BLaER1 (cell line): ENCODE measurements at regions not wholly inside any gene's neighbourhood (a gene's known extent, or its start where the extent isn't known, plus 50 kb on each side); places are given as distances from the start of the nearest gene placed in this dataset.

Experiments used
- H3K27ac ChIP-seq: shearing (Covaris generic); formaldehyde crosslinking; 2 replicates; pipeline ENCODE4 v1.8.1; 2022
- H3K27me3 ChIP-seq: shearing (Covaris generic); formaldehyde crosslinking; 2 replicates; pipeline ENCODE4 v1.8.1; 2022
- H3K36me3 ChIP-seq: shearing (Covaris generic); formaldehyde crosslinking; 2 replicates; pipeline ENCODE4 v1.8.1; 2022
- H3K4me1 ChIP-seq: shearing (Covaris generic); formaldehyde crosslinking; 2 replicates; pipeline ENCODE4 v1.8.1; 2022
- H3K4me2 ChIP-seq: shearing (Covaris generic); formaldehyde crosslinking; 2 replicates; pipeline ENCODE4 v1.8.1; 2022
- H3K4me3 ChIP-seq: shearing (Covaris generic); formaldehyde crosslinking; 2 replicates; pipeline ENCODE4 v1.8.1; 2022
- H3K9ac ChIP-seq: shearing (Covaris generic); formaldehyde crosslinking; 2 replicates; pipeline ENCODE4 v1.8.1; 2022
- H3K9me3 ChIP-seq: shearing (Covaris generic); formaldehyde crosslinking; 2 replicates; pipeline ENCODE4 v1.8.1; 2022
- H4K20me1 ChIP-seq: shearing (Covaris generic); formaldehyde crosslinking; 2 replicates; pipeline ENCODE4 v1.8.1; 2022
- Cebpa-rat ChIP-seq: shearing (Covaris generic); IDR thresholded peaks from 2 replicates; pipeline ENCODE4 v1.8.1; 2022

DNA sequence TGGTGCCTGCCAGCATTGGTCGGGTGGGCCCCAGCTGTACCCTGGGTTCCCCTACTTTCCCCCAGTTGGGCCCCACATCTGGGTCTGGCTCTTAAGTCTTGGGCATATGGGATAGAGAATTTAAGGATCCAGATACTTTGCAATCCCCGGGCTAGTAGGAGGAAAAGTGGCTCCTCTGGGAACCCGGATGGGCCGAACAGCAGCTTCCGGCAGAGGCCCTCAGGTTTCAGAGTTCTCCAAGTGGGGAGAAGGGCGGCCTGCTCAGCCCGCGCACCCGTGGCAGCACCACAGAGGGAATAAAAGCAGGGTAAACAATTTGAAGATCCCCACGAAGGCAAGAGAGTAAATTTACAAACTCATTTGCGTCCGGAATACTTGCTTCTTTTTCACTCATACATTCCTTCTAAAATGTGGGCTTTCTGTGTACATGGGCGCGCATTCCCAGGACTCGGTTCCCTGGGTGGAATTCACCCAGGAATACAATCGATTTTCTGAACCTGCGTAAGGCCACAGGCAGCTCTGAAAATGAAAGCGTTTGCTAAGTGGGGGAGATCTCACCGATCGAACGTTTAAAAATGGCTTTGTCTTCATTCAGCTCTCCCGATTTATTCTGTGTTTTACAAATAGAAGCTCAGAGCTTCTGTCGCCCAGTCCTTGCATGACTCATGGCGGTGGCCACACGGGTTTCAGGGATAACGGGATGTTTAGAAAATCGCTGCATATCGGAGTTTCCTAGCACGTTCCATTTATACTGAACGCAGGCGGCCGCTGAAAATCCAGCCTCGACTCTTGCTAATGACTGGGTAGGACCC, 74.0 kb upstream of the POLG start:
- peaks cover 81% of the 10 kb centered on the region; the same call in 1 of the 2 replicates for H4K20me1 ChIP-seq
- no peak overlapping the region for H3K27ac ChIP-seq
- H3K36me3 ChIP-seq = no peaks in the 10 kb centered on the region
- H3K4me1 ChIP-seq = no peaks in the 10 kb centered on the region
- H3K27me3 ChIP-seq = peaks cover 100% of the 10 kb centered on the region
- no peak overlapping the region for H3K9ac ChIP-seq
- no peak overlapping the region for H3K4me2 ChIP-seq
- no peak for TF ChIP-seq Cebpa-rat
- no peak overlapping the region for H3K4me3 ChIP-seq
- H3K9me3 ChIP-seq = peaks cover 54% of the 10 kb centered on the region

GRCh38 chr15:89406940-89407607, 72.5 kb upstream of the POLG start:
- H3K4me3 ChIP-seq = no peak overlapping the region; the same call in 1 of the 2 replicates
- H3K27ac ChIP-seq = no peak overlapping the region
- no peak overlapping the region for H3K9ac ChIP-seq
- no peaks in the 10 kb centered on the region for H3K36me3 ChIP-seq
- H3K9me3 ChIP-seq = peaks cover 54% of the 10 kb centered on the region
- H3K4me2 ChIP-seq = no peak overlapping the region
- TF ChIP-seq Cebpa-rat = no peak
- peaks cover 75% of the 10 kb centered on the region; the same call in 1 of the 2 replicates for H4K20me1 ChIP-seq
- no peaks in the 10 kb centered on the region for H3K4me1 ChIP-seq
- peaks cover 100% of the 10 kb centered on the region for H3K27me3 ChIP-seq

- Histone ChIP-seq H3K36me3 (no peaks in the 10 kb centered on the region), H3K9me3 (peaks cover 54% of the 10 kb centered on the region), H3K4me3 (no peak overlapping the region), H3K27ac (no peak overlapping the region), H3K4me2 (no peak overlapping the region), H3K27me3 (peaks cover 100% of the 10 kb centered on the region), H4K20me1 (peaks cover 70% of the 10 kb centered on the region; the same call in 1 of the 2 replicates), H3K4me1 (no peaks in the 10 kb centered on the region), H3K9ac (no peak overlapping the region)
- no peak for TF ChIP-seq Cebpa-rat
Observed at GRCh38 chr15:89406218-89406939, 71.8 kb upstream of the POLG start.

DNA sequence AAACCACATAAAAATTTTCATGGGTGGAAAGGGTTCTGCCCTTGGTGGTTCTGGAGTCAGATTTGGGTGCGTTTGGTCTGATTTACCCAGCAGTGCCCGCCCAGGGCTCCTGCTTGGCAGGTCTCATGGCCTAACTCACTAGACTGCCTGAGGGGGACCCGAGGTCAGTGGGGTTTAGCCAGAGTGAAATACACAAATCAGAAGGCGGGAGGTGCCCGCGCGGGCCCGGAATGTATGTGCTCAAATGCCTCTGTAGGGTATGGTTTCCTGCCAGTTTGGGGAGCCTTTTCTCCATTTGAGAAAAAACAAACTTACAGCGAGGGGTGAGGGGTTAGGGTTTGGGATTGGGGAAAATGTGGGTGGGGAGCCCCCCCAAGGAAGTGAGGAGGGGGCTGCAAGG, 70.9 kb upstream of the POLG start:
- Histone ChIP-seq H4K20me1 (peaks cover 69% of the 10 kb centered on the region; the same call in 1 of the 2 replicates), H3K4me1 (no peaks in the 10 kb centered on the region), H3K9me3 (peaks cover 53% of the 10 kb centered on the region), H3K4me3 (no peak overlapping the region), H3K27me3 (peaks cover 100% of the 10 kb centered on the region), H3K9ac (no peak overlapping the region), H3K27ac (no peak overlapping the region), H3K36me3 (no peaks in the 10 kb centered on the region), H3K4me2 (no peak overlapping the region)
- TF ChIP-seq Cebpa-rat = no peak

GRCh38 chr15:89404023-89404422, 69.4 kb upstream of the POLG start:
- H3K36me3 ChIP-seq = no peaks in the 10 kb centered on the region
- peaks cover 59% of the 10 kb centered on the region; the same call in 1 of the 2 replicates for H4K20me1 ChIP-seq
- H3K27ac ChIP-seq = no peak overlapping the region
- H3K4me3 ChIP-seq = no peak overlapping the region
- H3K27me3 ChIP-seq = peaks cover 100% of the 10 kb centered on the region
- no peak for TF ChIP-seq Cebpa-rat
- H3K4me2 ChIP-seq = no peak overlapping the region
- H3K4me1 ChIP-seq = no peaks in the 10 kb centered on the region
- no peak overlapping the region for H3K9ac ChIP-seq
- H3K9me3 ChIP-seq = peaks cover 38% of the 10 kb centered on the region

DNA sequence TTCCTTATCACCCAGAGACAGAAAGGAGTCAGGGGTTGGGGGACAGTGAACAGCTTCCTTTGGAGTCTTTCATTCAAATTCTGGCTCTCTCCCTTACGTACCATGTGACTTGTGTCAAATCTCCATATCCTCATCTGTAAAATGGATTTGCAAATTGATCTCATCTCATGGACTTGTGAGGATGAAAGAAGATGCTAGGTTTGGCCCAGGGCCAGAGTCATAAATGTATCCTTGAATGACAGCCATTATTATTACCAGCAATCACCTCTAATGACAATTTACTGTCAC, 67.8 kb upstream of the POLG start:
- H3K36me3 ChIP-seq = no peaks in the 10 kb centered on the region
- H3K27me3 ChIP-seq = peaks cover 100% of the 10 kb centered on the region
- H3K9me3 ChIP-seq = peaks cover 23% of the 10 kb centered on the region
- H3K4me1 ChIP-seq = no peaks in the 10 kb centered on the region
- no peak overlapping the region for H3K9ac ChIP-seq
- TF ChIP-seq Cebpa-rat = no peak
- no peak overlapping the region for H3K4me3 ChIP-seq
- peaks cover 52% of the 10 kb centered on the region; the same call in 1 of the 2 replicates for H4K20me1 ChIP-seq
- no peak overlapping the region for H3K27ac ChIP-seq
- H3K4me2 ChIP-seq = no peak overlapping the region

DNA sequence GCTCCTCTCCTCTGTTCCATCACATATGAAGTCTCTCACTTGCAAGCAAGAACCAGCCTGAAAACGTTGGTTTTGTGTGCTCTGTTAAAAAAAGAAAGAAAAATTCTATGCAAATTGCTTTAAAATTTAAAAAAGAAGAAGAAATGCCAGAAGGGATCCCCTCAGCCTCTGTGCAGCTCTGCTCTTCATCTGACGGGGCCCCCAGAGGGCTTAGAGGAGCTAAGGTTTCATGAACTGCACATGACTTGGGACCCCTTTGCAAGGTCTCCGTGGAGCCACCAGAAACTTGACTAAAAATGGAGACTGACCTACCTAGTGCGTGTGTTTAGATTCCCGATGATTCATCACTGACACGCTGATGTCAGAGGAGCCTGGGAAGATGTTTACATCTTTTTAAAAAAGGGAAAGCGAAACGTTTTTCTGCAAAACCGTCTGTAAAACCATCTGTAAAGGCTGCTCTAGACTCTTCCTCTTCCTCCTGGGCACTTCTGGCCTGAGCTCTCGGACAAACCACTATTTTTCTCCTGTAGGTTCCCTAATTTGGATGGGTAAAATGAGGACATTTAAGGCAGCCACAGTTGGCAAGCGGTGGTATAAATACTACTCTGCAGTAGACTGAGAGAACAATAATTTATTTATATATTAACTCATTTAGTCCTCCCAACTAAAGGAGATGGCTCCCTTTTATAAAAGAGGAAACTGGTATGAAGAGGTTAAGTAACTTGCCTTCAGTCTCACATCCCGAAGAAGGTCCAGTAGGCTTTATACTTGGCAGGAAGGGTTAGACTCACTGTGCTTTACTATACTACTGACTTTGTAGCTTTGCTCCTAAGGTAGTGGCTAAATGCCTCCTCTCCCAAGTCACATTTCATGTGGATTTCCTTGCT, 67.2 kb upstream of the POLG start:
- Histone ChIP-seq H3K4me2 (no peak overlapping the region), H3K4me3 (no peak overlapping the region), H3K27me3 (peaks cover 100% of the 10 kb centered on the region), H3K4me1 (no peaks in the 10 kb centered on the region), H3K36me3 (no peaks in the 10 kb centered on the region), H3K9me3 (peaks cover 17% of the 10 kb centered on the region), H3K27ac (no peak overlapping the region), H3K9ac (no peak overlapping the region), H4K20me1 (peaks cover 46% of the 10 kb centered on the region; the same call in 1 of the 2 replicates)
- TF ChIP-seq Cebpa-rat = no peak

DNA sequence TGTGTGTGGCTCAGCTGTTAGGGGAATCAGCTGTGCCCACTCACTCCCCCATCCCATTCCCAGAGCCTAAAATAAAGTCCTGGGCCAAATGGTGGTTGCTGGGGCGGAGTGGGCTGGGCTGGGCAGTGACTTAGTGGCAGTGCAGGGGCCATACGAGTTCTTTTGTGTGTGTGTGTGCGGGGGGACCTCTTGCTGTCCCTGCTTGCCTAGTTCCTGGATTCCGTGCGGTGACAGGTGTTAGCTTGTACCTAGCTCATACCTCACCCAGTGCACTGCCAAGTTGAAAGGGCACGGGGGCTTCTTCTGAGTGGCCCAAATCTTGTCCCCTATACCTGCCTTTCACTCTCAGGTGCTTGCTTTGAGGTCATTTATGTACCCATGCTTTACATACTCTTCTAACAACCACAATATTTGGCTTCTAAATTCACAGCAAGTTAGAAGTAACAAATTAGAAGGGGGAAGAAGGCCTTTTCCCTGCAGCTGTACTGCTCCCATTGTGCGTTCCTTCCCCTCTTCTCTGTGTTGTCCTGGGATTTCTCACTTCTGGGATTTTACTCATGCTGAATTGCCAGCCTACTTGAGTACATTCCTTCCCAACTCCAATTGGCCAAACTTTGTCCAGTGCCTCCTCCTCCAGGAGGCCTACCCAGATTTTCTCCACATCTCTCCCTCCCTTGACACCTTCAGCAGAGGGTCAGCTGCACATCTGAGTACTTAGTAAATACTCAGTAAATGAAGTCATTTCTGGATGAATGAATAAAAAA, 66.3 kb upstream of the POLG start:
- Histone ChIP-seq H3K9me3 (peaks cover 8% of the 10 kb centered on the region; the same call in 1 of the 2 replicates), H3K27me3 (peaks cover 95% of the 10 kb centered on the region), H4K20me1 (peaks cover 37% of the 10 kb centered on the region; the same call in 1 of the 2 replicates), H3K4me3 (no peak overlapping the region), H3K9ac (no peak overlapping the region), H3K4me2 (no peak overlapping the region), H3K4me1 (peaks cover 6% of the 10 kb centered on the region), H3K27ac (no peak overlapping the region), H3K36me3 (no peaks in the 10 kb centered on the region)
- no peak for TF ChIP-seq Cebpa-rat
